H1 (cell line): ENCODE measurements at regions not wholly inside any gene's neighbourhood (a gene's known extent, or its start where the extent isn't known, plus 50 kb on each side); places are given as distances from the start of the nearest gene placed in this dataset.

ENCODE experiments used
- SAP30 ChIP-seq: fragments of 300-600 bp; sonication (generic); IDR thresholded peaks from 2 replicates; pipeline ENCODE4 v1.7.1; 2012; ENCODE audit warnings: low read length, moderate library complexity, mild to moderate bottlenecking, inconsistent platforms; ENCODE audit not compliant: insufficient read depth, insufficient replicate concordance
- SIRT6 ChIP-seq: IDR thresholded peaks from one replicate; pipeline ENCODE4 v1.7.1; 2012; ENCODE audit warnings: low read length, inconsistent platforms
- SP2 ChIP-seq: IDR thresholded peaks from 2 replicates; pipeline ENCODE4 v1.6.1; 2012; ENCODE audit warnings: mild to moderate bottlenecking, low read length, inconsistent platforms
- TBP ChIP-seq: IDR thresholded peaks from 2 replicates; pipeline ENCODE4 v1.6.1; 2011; ENCODE audit warnings: low read depth, low read length, improper control_type of control experiment

DNA sequence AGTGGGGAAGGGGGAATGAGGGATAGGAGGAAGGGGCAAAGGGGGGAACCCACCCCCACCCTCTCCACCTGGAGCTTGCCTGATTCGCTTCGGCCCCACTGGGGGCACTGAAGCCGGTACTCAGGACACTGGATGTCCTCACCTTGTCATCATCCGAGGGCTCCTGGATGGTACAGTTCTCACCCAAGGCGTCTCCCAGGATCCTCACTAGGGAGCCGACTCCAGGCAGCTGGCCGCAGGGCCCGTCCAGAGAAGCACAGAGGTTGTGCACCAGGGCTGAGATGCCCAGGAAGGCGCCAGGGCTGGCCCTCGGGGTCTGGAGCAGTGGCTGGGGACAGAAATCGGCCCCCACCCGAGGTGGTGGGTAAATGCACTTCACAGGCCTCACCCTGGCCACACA, 92.3 kb downstream of the LITAF start (continued):
- no peak for TF ChIP-seq SIRT6
- no peak for TF ChIP-seq TBP
- no peak for TF ChIP-seq SAP30
- no peak for TF ChIP-seq SP2
